NCI-H526 treated with DMSO at 0.1 percent for 48 hours (cell line): ENCODE measurements at regions not wholly inside any gene's neighbourhood (a gene's known extent, or its start where the extent isn't known, plus 50 kb on each side); places are given as distances from the start of the nearest gene placed in this dataset.

Experiments
- DNase-seq: peaks from one replicate; lab custom pipeline; 2025; lab: John Stamatoyannopoulos, UW

- DNase-seq, result no peak
These were observed 60.4 kb upstream of the RPH3AL start for GRCh38 chr17:413016-413350.

GRCh38 chr17:412211-413015, 59.8 kb upstream of the RPH3AL start:
- no peak for DNase-seq

DNA sequence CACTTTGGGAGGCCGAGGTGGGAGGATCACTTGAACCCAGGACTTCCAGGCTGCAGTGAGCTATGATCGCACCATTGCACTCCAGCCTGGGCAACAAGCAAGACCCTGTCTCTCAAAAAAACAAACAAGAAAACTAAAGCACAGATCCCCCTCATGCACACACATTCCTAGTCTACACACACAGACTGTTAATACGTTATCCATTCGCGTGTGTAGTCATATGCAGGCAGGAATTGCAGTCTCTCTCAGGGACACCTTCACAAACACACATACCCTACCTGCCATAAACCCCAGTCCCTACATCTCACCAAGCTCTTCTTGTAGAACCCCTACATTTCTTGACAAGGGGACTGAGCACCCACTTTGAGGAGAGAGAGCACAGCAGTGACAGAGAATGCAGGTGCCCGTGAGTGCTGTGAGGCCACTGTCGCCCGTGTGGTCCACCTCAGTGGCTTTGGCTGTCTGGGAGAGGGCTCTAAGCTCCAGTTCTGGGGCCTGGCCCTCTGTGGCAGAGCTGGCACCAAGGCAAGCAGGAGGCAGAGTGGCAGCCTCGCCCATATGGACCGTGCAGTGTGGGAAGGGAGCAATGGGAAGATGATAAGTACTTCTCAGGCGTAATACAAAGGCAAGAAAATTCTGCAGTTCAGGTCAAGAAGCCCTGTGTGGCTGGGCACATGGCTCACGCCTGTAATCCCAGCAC, 59.0 kb upstream of the RPH3AL start:
- no peak for DNase-seq

GRCh38 chr17:410543-411401, 58.2 kb upstream of the RPH3AL start:
- DNase-seq, result no peak

GRCh38 chr17:409848-410542, 57.4 kb upstream of the RPH3AL start:
- DNase-seq, result peak; percentile 92

DNA sequence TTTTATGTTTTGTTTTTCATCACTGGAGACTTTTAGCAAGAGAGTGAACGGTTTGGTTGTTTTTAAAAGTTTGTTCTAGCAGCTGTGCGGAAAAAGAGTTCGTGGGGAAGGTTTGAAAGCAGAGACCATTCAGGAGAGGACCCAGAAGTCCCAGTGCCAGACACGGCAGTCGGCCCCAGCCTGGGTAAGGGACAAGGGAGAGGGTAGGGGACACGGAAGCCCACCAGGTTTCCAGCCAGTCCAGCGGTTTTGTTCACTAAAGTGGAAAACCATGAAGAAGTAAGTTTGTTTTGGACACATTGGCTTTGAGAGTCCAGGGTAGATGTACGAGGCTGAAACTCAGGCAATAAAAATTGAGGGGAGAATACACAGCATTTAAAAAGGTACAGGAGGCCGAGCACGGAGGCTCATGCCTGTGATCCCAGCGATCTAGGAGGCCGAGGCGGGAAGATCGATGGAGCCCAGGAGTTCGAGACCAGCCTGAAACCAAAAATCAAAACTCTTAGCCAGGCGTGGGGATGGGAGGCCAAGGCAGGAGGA, 56.8 kb upstream of the RPH3AL start:
- DNase-seq, result no peak

GRCh38 chr17:404703-405102, 52.1 kb upstream of the RPH3AL start:
- DNase-seq, result no peak
